ENCODE measurements at regions not wholly inside any gene's neighbourhood (a gene's known extent, or its start where the extent isn't known, plus 50 kb on each side); places are given as distances from the start of the nearest gene placed in this dataset.
"Not testable (repeated sequence)": the region's sequence is repeated elsewhere in the genome, so short reads cannot be mapped to it uniquely, and the experiment has no call there.

- TF ChIP-seq CTCF, POLR2A (IDR thresholded peaks at IDR 0.05): not testable (repeated sequence)
Observed at GRCh38 chr15:84544586-84544985, 56.2 kb upstream of the ZSCAN2 start.
